ENCODE measurements at regions not wholly inside any gene's neighbourhood (a gene's known extent, or its start where the extent isn't known, plus 50 kb on each side); places are given as distances from the start of the nearest gene placed in this dataset.

DNA sequence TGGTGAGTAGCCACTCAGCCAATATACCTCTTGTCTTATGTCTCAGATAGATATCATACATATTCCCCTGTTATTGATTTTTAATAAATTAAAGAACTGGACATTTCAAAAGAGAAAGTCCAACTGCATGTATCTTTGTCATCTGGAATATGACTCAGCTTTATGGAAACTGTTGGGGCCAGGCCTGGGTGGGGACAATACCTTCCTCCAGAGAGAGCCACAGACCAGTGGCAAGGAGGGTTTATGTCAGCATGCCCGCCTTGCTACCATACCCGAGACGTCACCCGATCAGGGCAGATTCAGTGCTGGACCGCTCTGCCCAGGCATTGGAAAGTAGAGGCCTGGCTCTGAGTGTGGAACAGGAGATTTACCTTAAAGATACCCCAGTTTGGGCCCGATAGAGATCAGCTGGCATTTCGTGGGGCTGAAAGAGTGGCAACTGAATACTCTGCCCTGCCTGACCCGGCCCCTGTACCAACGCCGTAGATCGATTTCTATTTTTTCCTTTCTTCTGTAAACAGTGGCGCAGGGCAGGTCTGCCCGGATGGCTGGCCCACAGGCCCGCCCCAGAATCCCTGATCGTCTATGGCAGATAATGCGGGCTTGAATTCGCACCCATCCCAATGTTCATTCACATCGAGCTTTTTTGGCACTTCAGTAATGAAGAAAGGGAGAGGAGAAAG, 158.6 kb downstream of the SALL1 start:
- TF ChIP-seq, protein P1, sequence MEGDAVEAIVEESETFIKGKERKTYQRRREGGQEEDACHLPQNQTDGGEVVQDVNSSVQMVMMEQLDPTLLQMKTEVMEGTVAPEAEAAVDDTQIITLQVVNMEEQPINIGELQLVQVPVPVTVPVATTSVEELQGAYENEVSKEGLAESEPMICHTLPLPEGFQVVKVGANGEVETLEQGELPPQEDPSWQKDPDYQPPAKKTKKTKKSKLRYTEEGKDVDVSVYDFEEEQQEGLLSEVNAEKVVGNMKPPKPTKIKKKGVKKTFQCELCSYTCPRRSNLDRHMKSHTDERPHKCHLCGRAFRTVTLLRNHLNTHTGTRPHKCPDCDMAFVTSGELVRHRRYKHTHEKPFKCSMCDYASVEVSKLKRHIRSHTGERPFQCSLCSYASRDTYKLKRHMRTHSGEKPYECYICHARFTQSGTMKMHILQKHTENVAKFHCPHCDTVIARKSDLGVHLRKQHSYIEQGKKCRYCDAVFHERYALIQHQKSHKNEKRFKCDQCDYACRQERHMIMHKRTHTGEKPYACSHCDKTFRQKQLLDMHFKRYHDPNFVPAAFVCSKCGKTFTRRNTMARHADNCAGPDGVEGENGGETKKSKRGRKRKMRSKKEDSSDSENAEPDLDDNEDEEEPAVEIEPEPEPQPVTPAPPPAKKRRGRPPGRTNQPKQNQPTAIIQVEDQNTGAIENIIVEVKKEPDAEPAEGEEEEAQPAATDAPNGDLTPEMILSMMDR (IDR thresholded peaks at IDR 0.05), result no peak
- no peak for TF ChIP-seq EP300 (IDR thresholded peaks at IDR 0.05)
